ENCODE measurements at regions not wholly inside any gene's neighbourhood (a gene's known extent, or its start where the extent isn't known, plus 50 kb on each side); places are given as distances from the start of the nearest gene placed in this dataset.

- TF ChIP-seq CEBPB (IDR thresholded peaks at IDR 0.05) (no peak), POLR2A (IDR thresholded peaks at IDR 0.05; ENCODE audit: low read length) (no peak), CBX8 (IDR thresholded peaks at IDR 0.05) (no peak), CTCF (IDR thresholded peaks at IDR 0.05) (no peak), CHD2 (IDR thresholded peaks at IDR 0.05; ENCODE audit: low read length, partially characterized antibody) (no peak), BHLHE40 (IDR thresholded peaks at IDR 0.05; ENCODE audit: low read depth, low read length) (no peak), SMC3 (IDR thresholded peaks at IDR 0.05) (no peak), REST (IDR thresholded peaks at IDR 0.05) (no peak), HDAC2 (IDR thresholded peaks at IDR 0.05) (no peak), KDM1A (IDR thresholded peaks at IDR 0.05; ENCODE audit: low read depth) (no peak)
Observed at GRCh38 chr10:90461437-90462155, 396.2 kb downstream of the HTR7 start.
